GM18505 (cell line): ENCODE measurements at regions not wholly inside any gene's neighbourhood (a gene's known extent, or its start where the extent isn't known, plus 50 kb on each side); places are given as distances from the start of the nearest gene placed in this dataset.
"Not testable (repeated sequence)": the region's sequence is repeated elsewhere in the genome, so short reads cannot be mapped to it uniquely, and the experiment has no call there.

Experiments used
- ATAC-seq: cut with Tn5 transposase; IDR thresholded peaks from one replicate; pipeline ENCODE4 v1.9.1; 2021; ENCODE audit not compliant: unreplicated experiment
- POLR2A ChIP-seq: IDR thresholded peaks from 4 replicates; pipeline ENCODE4 v1.6.1; 2011; ENCODE audit warnings: borderline replicate concordance; ENCODE audit not compliant: insufficient read depth, insufficient read length; ENCODE audit errors: extremely low read depth

- ATAC-seq, result no peak
- TF ChIP-seq POLR2A, result no peak
Observed at GRCh38 chr1:222394224-222394623, 153.7 kb downstream of the HHIPL2 start.

GRCh38 chr1:222392556-222392955, 155.3 kb downstream of the HHIPL2 start:
- no peak for TF ChIP-seq POLR2A
- ATAC-seq, result no peak

- no peak for ATAC-seq
- TF ChIP-seq POLR2A, result no peak
Observed at GRCh38 chr1:222390181-222390580, 157.7 kb downstream of the HHIPL2 start.

- no peak for ATAC-seq
- TF ChIP-seq POLR2A, result no peak
Observed at GRCh38 chr1:222387007-222387814, 160.7 kb downstream of the HHIPL2 start.

GRCh38 chr1:222385955-222386354, 161.9 kb downstream of the HHIPL2 start:
- TF ChIP-seq POLR2A, result no peak
- no peak for ATAC-seq

GRCh38 chr1:222385262-222385661, 162.6 kb downstream of the HHIPL2 start:
- ATAC-seq, result no peak
- TF ChIP-seq POLR2A, result no peak

GRCh38 chr1:222384531-222384930, 163.4 kb downstream of the HHIPL2 start:
- no peak for TF ChIP-seq POLR2A
- no peak for ATAC-seq

DNA sequence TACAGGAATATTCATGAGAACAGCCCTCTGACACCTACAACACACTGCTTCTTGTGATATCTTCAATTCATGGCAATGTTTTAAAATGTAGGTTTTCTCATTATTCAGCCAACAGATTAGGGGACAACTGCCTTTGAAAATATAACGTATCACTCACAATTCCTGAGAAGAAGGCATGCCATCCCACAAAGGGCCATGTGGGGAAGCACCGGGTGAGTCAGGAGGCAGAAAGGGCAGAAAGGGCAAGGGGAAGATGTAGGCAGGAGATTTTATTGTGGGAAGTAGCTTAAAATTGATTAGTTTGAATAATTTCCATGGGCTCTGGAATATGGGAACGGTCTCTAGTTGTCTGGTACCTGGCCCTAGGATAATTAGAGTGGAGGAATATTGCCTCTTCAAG, 165.7 kb downstream of the HHIPL2 start:
- no peak for ATAC-seq
- TF ChIP-seq POLR2A, result no peak

DNA sequence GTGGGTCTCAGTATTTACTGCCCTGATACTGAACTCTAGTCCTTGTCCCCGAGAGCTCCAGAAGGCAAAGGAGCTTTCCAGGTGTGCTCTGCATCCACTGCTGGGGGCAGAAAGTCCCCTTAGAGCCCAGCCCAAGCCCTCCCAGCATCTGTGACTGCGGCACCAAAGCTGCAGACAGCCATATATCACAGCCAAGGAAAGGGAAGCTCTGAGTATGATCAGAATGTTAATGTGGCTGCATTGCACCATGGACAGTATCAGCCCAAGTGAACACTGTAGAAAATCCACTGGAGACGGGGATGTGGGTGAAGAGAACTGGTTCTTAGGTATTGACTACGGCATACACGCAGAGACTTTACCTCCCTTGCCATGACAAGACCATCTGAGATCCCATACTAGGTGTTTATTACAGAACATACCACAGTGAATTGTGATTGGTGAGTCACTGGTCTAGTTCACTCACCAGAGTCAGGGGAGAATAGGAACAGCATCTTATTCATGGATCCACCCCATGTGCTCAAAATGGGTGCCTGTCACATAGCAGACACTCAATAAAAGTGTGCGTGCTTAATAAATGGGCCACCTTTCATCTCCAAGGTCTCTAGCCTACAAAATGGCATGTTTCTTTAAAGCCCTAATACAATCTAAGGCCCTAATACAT, 170.3 kb downstream of the HHIPL2 start:
- no peak for ATAC-seq
- TF ChIP-seq POLR2A, result no peak

DNA sequence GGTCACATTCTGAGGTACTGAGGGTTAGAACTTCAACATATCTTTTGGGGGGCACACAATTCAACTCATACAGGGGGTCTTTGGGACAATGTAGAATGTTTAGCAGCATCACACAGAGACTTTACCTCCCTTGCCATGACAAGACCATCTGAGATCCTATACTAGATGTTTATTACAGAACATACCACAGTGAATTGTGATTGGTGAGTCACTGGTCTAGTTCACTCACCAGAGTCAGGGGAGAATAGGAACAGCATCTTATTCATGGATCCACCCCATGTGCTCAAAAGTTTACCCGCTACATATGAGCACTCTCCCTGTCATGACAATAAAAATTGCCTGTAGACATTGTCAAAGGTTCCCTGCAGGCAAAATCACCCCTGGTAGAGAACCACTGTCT, 171.1 kb downstream of the HHIPL2 start:
- not testable (repeated sequence) for ATAC-seq

DNA sequence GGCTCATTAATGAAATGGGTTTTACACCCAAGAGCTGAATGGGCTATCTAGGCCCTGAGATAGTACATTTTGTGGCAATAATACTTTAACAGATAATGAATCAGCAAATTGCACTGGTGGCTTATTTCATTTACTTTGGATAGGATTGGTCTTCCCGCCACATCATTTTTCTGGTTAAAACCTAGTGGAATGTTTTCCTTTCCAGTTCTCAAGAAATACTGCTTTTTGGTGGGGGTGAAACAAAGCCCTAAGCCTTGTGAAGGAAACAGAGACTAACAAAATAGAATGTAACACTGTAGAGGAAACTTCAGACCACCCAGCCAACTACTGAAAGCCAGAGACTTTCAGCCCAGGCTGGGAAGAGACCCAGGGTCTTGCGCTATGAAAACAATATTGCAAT, 172.2 kb downstream of the HHIPL2 start:
- TF ChIP-seq POLR2A, result no peak
- ATAC-seq, result no peak

- no peak for ATAC-seq
- no peak for TF ChIP-seq POLR2A
Observed at GRCh38 chr1:222373831-222374602, 173.9 kb downstream of the HHIPL2 start.

GRCh38 chr1:222373216-222373615, 174.7 kb downstream of the HHIPL2 start:
- TF ChIP-seq POLR2A, result no peak
- ATAC-seq, result no peak

DNA sequence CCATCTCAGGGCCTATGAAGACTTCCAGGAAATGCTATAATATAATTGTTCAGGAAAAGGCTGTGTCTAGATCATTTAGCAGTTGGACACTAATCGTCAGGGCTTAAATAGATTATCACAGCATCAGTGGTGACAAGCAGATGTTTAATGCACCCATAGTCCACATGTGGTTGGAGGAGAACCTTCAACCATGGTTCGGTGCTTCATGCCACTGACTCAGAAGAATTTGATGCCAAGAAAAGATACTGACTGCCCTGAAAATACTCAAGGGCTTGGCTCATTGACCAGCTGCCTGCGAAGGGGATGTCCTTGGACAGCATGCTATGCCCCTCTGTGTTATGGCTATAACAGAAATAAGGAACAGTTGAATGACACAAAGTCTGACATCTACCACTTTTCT, 175.7 kb downstream of the HHIPL2 start:
- TF ChIP-seq POLR2A, result no peak
- ATAC-seq, result no peak
